ENCODE measurements at regions not wholly inside any gene's neighbourhood (a gene's known extent, or its start where the extent isn't known, plus 50 kb on each side); places are given as distances from the start of the nearest gene placed in this dataset.

DNA sequence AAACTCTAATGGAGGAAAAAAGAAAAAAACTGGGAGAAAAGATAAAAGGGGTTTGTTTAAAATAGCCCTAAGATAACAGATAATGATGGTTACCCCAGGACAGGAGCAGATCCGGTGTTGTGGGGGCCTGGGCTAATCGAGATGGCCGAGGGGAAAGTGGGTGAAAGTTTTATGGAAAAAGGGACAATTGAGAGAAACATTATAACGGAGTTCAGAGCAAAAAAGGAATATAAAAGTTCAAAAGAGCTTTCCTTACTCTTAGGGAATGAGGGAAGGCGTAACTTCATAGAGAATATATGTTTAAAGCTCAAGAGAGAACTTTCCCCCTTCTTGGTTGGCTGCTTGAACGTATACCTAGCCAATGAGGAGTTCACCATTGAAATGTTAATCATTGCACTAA lies 131.4 kb downstream of the BAMBI start:
- TF ChIP-seq, protein P1, sequence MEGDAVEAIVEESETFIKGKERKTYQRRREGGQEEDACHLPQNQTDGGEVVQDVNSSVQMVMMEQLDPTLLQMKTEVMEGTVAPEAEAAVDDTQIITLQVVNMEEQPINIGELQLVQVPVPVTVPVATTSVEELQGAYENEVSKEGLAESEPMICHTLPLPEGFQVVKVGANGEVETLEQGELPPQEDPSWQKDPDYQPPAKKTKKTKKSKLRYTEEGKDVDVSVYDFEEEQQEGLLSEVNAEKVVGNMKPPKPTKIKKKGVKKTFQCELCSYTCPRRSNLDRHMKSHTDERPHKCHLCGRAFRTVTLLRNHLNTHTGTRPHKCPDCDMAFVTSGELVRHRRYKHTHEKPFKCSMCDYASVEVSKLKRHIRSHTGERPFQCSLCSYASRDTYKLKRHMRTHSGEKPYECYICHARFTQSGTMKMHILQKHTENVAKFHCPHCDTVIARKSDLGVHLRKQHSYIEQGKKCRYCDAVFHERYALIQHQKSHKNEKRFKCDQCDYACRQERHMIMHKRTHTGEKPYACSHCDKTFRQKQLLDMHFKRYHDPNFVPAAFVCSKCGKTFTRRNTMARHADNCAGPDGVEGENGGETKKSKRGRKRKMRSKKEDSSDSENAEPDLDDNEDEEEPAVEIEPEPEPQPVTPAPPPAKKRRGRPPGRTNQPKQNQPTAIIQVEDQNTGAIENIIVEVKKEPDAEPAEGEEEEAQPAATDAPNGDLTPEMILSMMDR (IDR thresholded peaks at IDR 0.05 in 2 of 3, conservative IDR thresholded peaks at IDR 0.05 in 1 of 3; ENCODE audit: control insufficient read depth in 2 of 3, extremely low read depth in 1 of 3, insufficient read depth in 1 of 3, low read depth in 3 of 3, low read length in 3 of 3) = no peak
- TF ChIP-seq MTA3 (IDR thresholded peaks at IDR 0.05; ENCODE audit: borderline replicate concordance, low read length) = no peak
- TF ChIP-seq CEBPB (IDR thresholded peaks at IDR 0.05; ENCODE audit: borderline replicate concordance in 1 of 2, low read depth in 2 of 2, low read length in 2 of 2) = no peak
- no peak for TF ChIP-seq POLR2AphosphoS5 (IDR thresholded peaks at IDR 0.05; ENCODE audit: low read length)
- no peak for TF ChIP-seq EP300 (IDR thresholded peaks at IDR 0.05; ENCODE audit: borderline replicate concordance in 1 of 2, control insufficient read depth in 1 of 2, low read depth in 2 of 2, low read length in 2 of 2)
- TF ChIP-seq, protein P2, sequence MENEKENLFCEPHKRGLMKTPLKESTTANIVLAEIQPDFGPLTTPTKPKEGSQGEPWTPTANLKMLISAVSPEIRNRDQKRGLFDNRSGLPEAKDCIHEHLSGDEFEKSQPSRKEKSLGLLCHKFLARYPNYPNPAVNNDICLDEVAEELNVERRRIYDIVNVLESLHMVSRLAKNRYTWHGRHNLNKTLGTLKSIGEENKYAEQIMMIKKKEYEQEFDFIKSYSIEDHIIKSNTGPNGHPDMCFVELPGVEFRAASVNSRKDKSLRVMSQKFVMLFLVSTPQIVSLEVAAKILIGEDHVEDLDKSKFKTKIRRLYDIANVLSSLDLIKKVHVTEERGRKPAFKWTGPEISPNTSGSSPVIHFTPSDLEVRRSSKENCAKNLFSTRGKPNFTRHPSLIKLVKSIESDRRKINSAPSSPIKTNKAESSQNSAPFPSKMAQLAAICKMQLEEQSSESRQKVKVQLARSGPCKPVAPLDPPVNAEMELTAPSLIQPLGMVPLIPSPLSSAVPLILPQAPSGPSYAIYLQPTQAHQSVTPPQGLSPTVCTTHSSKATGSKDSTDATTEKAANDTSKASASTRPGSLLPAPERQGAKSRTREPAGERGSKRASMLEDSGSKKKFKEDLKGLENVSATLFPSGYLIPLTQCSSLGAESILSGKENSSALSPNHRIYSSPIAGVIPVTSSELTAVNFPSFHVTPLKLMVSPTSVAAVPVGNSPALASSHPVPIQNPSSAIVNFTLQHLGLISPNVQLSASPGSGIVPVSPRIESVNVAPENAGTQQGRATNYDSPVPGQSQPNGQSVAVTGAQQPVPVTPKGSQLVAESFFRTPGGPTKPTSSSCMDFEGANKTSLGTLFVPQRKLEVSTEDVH (IDR thresholded peaks at IDR 0.05; ENCODE audit: low read depth, partially characterized antibody) = no peak
- no peak for TF ChIP-seq HDAC2 (IDR thresholded peaks at IDR 0.05)
- TF ChIP-seq ZNF274 (IDR thresholded peaks at IDR 0.05; ENCODE audit: insufficient read depth, insufficient read length) = no peak
- TF ChIP-seq NR2C1 (IDR thresholded peaks at IDR 0.05) = no peak

Measured in GM12878 (cell line).